Lower leg skin (tissue), 3 donors: ENCODE measurements at regions not wholly inside any gene's neighbourhood (a gene's known extent, or its start where the extent isn't known, plus 50 kb on each side); places are given as distances from the start of the nearest gene placed in this dataset.

Experiments used
- CTCF ChIP-seq, 3 donors: fragments of 450-650 bp; IDR thresholded peaks; one replicate each; pipeline ENCODE4 v1.5.1; 2016; ENCODE audit warnings: antibody characterized with exemption in 3 of 3, mild to moderate bottlenecking in 3 of 3, moderate library complexity in 2 of 3
- POLR2A ChIP-seq, 2 donors: fragments of 450-650 bp; IDR thresholded peaks; one replicate each; pipeline ENCODE4 v1.6.1; 2016 to 2017; ENCODE audit warnings: antibody characterized with exemption in 2 of 2, mild to moderate bottlenecking in 1 of 2, moderate library complexity in 1 of 2

GRCh38 chr21:21712748-21713520 lies 714.7 kb downstream of the NCAM2 start:
- TF ChIP-seq CTCF (IDR thresholded peaks at IDR 0.05) (no peak), POLR2A (IDR thresholded peaks at IDR 0.05) (no peak)
